Esophagus muscularis mucosa (tissue), 4 donors: ENCODE measurements at regions not wholly inside any gene's neighbourhood (a gene's known extent, or its start where the extent isn't known, plus 50 kb on each side); places are given as distances from the start of the nearest gene placed in this dataset.

ENCODE experiments used
- DNase-seq: peaks from one replicate; pipeline ENCODE4 v3.0.0-alpha.2; 2017; ENCODE audit errors: extremely low spot score
- H3K27ac ChIP-seq, 4 donors: fragments of 200-600 bp; sonication (generic); replicated peaks in 1 of 4; 1 replicate in 3 of 4; 2 replicates in 1 of 4; pipeline ENCODE4 v1.5.1; 2016 to 2019; ENCODE audit warnings: mild to moderate bottlenecking in 1 of 4
- H3K27me3 ChIP-seq, 4 donors: fragments of 200-600 bp; sonication (generic); one replicate each; pipeline versions ENCODE4 v1.5.1 to v1.6.0; 2016 to 2019
- H3K36me3 ChIP-seq, 4 donors: fragments of 200-600 bp; sonication (generic); one replicate each; pipeline ENCODE4 v1.5.1; 2016 to 2019
- H3K4me1 ChIP-seq, 4 donors: fragments of 200-600 bp; sonication (generic); one replicate each; pipeline ENCODE4 v1.5.1; 2016 to 2019
- H3K4me3 ChIP-seq, 4 donors: fragments of 200-600 bp; sonication (generic); 1 replicate in 2 of 4; 2 replicates in 2 of 4; pipeline ENCODE4 v1.5.1; 2016 to 2019; ENCODE audit warnings: mild to moderate bottlenecking in 4 of 4, moderate library complexity in 1 of 4
- H3K9me3 ChIP-seq, 4 donors: fragments of 200-600 bp; sonication (generic); 1 replicate in 3 of 4; 2 replicates in 1 of 4; pipeline ENCODE4 v1.5.1; 2016 to 2019
- CTCF ChIP-seq, 3 experiments: fragments of 200-600 bp in 2 of 3; fragments of 450-650 bp in 1 of 3; sonication (generic) in 2 of 3; IDR thresholded peaks; one replicate each; pipeline ENCODE4 v1.5.1; 2017 to 2019; ENCODE audit warnings: antibody characterized with exemption in 3 of 3, mild to moderate bottlenecking in 2 of 3, moderate library complexity in 1 of 3
- EP300 ChIP-seq: sonication (generic); formaldehyde crosslinking; IDR thresholded peaks from one replicate; pipeline ENCODE4 v1.6.1; 2017; ENCODE audit warnings: antibody characterized with exemption
- POLR2A ChIP-seq: fragments of 450-650 bp; IDR thresholded peaks from one replicate; pipeline ENCODE4 v1.6.1; 2017; ENCODE audit warnings: antibody characterized with exemption, moderate library complexity, mild to moderate bottlenecking, low read depth
- POLR2AphosphoS5 ChIP-seq, 2 donors: sonication (generic); formaldehyde crosslinking; IDR thresholded peaks; one replicate each; pipeline ENCODE4 v1.6.1; 2017; ENCODE audit warnings: antibody characterized with exemption in 2 of 2
- WGBS: methylation state at CpG from one replicate; pipeline ENCODE4 v1.1.5; 2018; 5-methylcytosine and 5-hydroxymethylcytosine counted together
- intact Hi-C: fragments of 100-400 bp; cut with DNase I; formaldehyde crosslinking; loops from one replicate; pipeline ENCODE4 v1.15.1; 2023

- Histone ChIP-seq H3K4me3 (no peak overlapping the region), H3K9me3 (no peaks in the 10 kb centered on the region), H3K36me3 (no peaks in the 10 kb centered on the region), H3K4me1 (peaks cover 0 to 14% (median 7%) of the 10 kb centered on the region in 4 donors), H3K27ac (no peak overlapping the region), H3K27me3 (no peaks in the 10 kb centered on the region)
- DNase-seq = no peak
- 60% methylated on average over 3 of the region's 3 CpGs for WGBS
- intact Hi-C loops = no loop called here
- TF ChIP-seq POLR2A (no peak), CTCF (IDR thresholded peaks at IDR 0.05) (no peak), EP300 (no peak), POLR2AphosphoS5 (IDR thresholded peaks at IDR 0.05) (no peak)
Observed at GRCh38 chr21:16179773-16180172, 450.0 kb downstream of the USP25 start.

GRCh38 chr21:16180614-16181013, 450.8 kb downstream of the USP25 start:
- no peak for TF ChIP-seq POLR2A
- no peak for TF ChIP-seq CTCF (IDR thresholded peaks at IDR 0.05)
- TF ChIP-seq EP300 = no peak
- TF ChIP-seq POLR2AphosphoS5 (IDR thresholded peaks at IDR 0.05) = no peak

GRCh38 chr21:16181018-16181417, 451.2 kb downstream of the USP25 start:
- TF ChIP-seq POLR2A = no peak
- peak in 1 of 2 donors; percentile 9 for TF ChIP-seq POLR2AphosphoS5 (IDR thresholded peaks at IDR 0.05)
- DNase-seq = no peak
- Histone ChIP-seq H3K4me1 (peaks cover 0 to 14% (median 7%) of the 10 kb centered on the region in 4 donors), H3K4me3 (no peak overlapping the region), H3K27ac (peak overlapping the region in 1 of 4 donors; percentile 2), H3K36me3 (no peaks in the 10 kb centered on the region), H3K9me3 (no peaks in the 10 kb centered on the region), H3K27me3 (no peaks in the 10 kb centered on the region)
- WGBS = 46% methylated on average over 3 of the region's 3 CpGs
- intact Hi-C loops = no loop called here

More at GRCh38 chr21:16180614-16181013, 450.8 kb downstream of the USP25 start:
- H3K4me3 ChIP-seq = no peak overlapping the region
- H3K4me1 ChIP-seq = peaks cover 0 to 14% (median 7%) of the 10 kb centered on the region in 4 donors
- no peak for DNase-seq
- WGBS = 77% methylated on average over 3 of the region's 3 CpGs
- no peaks in the 10 kb centered on the region for H3K27me3 ChIP-seq
- intact Hi-C loops = no loop called here
- H3K27ac ChIP-seq = peak overlapping the region in 1 of 4 donors; percentile 2
- no peaks in the 10 kb centered on the region for H3K36me3 ChIP-seq
- H3K9me3 ChIP-seq = no peaks in the 10 kb centered on the region

- TF ChIP-seq POLR2A = no peak
- WGBS = 59% methylated on average over 1 of the region's 1 CpG
- no peak overlapping the region for H3K4me3 ChIP-seq
- H3K27me3 ChIP-seq = no peaks in the 10 kb centered on the region
- no peak overlapping the region for H3K27ac ChIP-seq
- intact Hi-C loops = no loop called here
- H3K36me3 ChIP-seq = no peaks in the 10 kb centered on the region
- no peak for DNase-seq
- peaks cover 0 to 3% (median 0%) of the 10 kb centered on the region in 4 donors for H3K9me3 ChIP-seq
- H3K4me1 ChIP-seq = peaks cover 0 to 7% (median 5%) of the 10 kb centered on the region in 4 donors
Observed at GRCh38 chr21:16185766-16186165, 456.0 kb downstream of the USP25 start.

GRCh38 chr21:16186742-16187141, 457.0 kb downstream of the USP25 start:
- DNase-seq = no peak
- Histone ChIP-seq H3K4me3 (no peak overlapping the region), H3K27me3 (no peaks in the 10 kb centered on the region), H3K4me1 (peaks cover 0 to 6% (median 0%) of the 10 kb centered on the region in 4 donors), H3K27ac (no peak overlapping the region), H3K36me3 (no peaks in the 10 kb centered on the region), H3K9me3 (peaks cover 0 to 3% (median 0%) of the 10 kb centered on the region in 4 donors)
- TF ChIP-seq CTCF (IDR thresholded peaks at IDR 0.05) = no peak
- no peak for TF ChIP-seq POLR2AphosphoS5 (IDR thresholded peaks at IDR 0.05)
- TF ChIP-seq EP300 = no peak
- no peak for TF ChIP-seq POLR2A
- 63% methylated on average over 1 of the region's 1 CpG for WGBS
- intact Hi-C loops = no loop called here
